Spleen (tissue), 11 donors: ENCODE measurements at regions not wholly inside any gene's neighbourhood (a gene's known extent, or its start where the extent isn't known, plus 50 kb on each side); places are given as distances from the start of the nearest gene placed in this dataset.

Source experiments
- DNase-seq: peaks from one replicate; pipeline ENCODE4 v3.0.0-alpha.2; 2020
- H3K27ac ChIP-seq, 8 donors: fragments of 200-600 bp; sonication (generic) in 7 of 8; 1 replicate in 4 of 8; 2 replicates in 4 of 8; pipeline versions ENCODE4 v1.5.0 to v1.8.0; 2016 to 2021; ENCODE audit warnings: inconsistent platforms in 4 of 8, mild to moderate bottlenecking in 4 of 8, moderate library complexity in 1 of 8
- H3K27me3 ChIP-seq, 7 donors: fragments of 200-600 bp; sonication (generic) in 6 of 7; replicated peaks in 1 of 7; 1 replicate in 4 of 7; 2 replicates in 3 of 7; pipeline versions ENCODE4 v1.5.0 to v1.8.0; 2016 to 2021; ENCODE audit warnings: inconsistent platforms in 3 of 7, mild to moderate bottlenecking in 1 of 7
- H3K36me3 ChIP-seq, 6 donors: fragments of 200-600 bp; sonication (generic) in 5 of 6; 1 replicate in 4 of 6; 2 replicates in 2 of 6; pipeline versions ENCODE4 v1.5.0 to v1.8.0; 2016 to 2021; ENCODE audit warnings: inconsistent platforms in 2 of 6
- H3K4me1 ChIP-seq, 6 donors: fragments of 200-600 bp; sonication (generic) in 5 of 6; 1 replicate in 3 of 6; 2 replicates in 3 of 6; pipeline versions ENCODE4 v1.5.0 to v1.8.0; 2016 to 2021; ENCODE audit warnings: inconsistent platforms in 3 of 6
- H3K4me3 ChIP-seq, 8 donors: fragments of 200-600 bp; sonication (generic) in 7 of 8; 1 replicate in 4 of 8; 2 replicates in 4 of 8; pipeline versions ENCODE4 v1.5.0 to v1.8.0; 2016 to 2021; ENCODE audit warnings: inconsistent platforms in 4 of 8, mild to moderate bottlenecking in 4 of 8, moderate library complexity in 2 of 8
- H3K9me3 ChIP-seq, 8 donors: fragments of 200-600 bp; sonication (generic) in 7 of 8; 1 replicate in 4 of 8; 2 replicates in 4 of 8; pipeline versions ENCODE4 v1.5.0 to v1.8.0; 2016 to 2021; ENCODE audit warnings: inconsistent platforms in 4 of 8
- CTCF ChIP-seq, 11 experiments: fragments of 200-600 bp in 7 of 11; fragments of 450-650 bp in 4 of 11; sonication (generic) in 4 of 11; IDR thresholded peaks in 8 of 11; conservative IDR thresholded peaks in 3 of 11; 1 replicate in 7 of 11; 2 replicates in 4 of 11; pipeline versions ENCODE4 v1.4.0 to v1.8.0; 2016 to 2021; ENCODE audit warnings: antibody characterized with exemption in 11 of 11, inconsistent platforms in 4 of 11, mild to moderate bottlenecking in 1 of 11
- POLR2A ChIP-seq, 3 donors: fragments of 450-650 bp; IDR thresholded peaks; one replicate each; pipeline ENCODE4 v1.5.1; 2017; ENCODE audit warnings: antibody characterized with exemption in 3 of 3, mild to moderate bottlenecking in 1 of 3
- POLR2AphosphoS5 ChIP-seq, 3 donors: sonication (generic); formaldehyde crosslinking; IDR thresholded peaks; one replicate each; pipeline ENCODE4 v1.5.1; 2017; ENCODE audit warnings: antibody characterized with exemption in 3 of 3
- WGBS, 5 donors: extraction: QIAGEN DNeasy Blood & Tissue Kit in 3 of 5; methylation state at CpG; one replicate each; pipeline versions ENCODE4 v1.1.5 to v1.1.7; 2013 to 2018; 5-methylcytosine and 5-hydroxymethylcytosine counted together
- intact Hi-C: fragments of 100-400 bp; cut with DNase I; formaldehyde crosslinking; loops from one replicate; pipeline ENCODE4 v1.15.0; 2023; ENCODE audit warnings: low total_unique reads
- donor health status: healthy with polysubstance abuse.
- donor health status: DM: no; HTN: no; CAD: no; lungs with moderate emphysema.
- donor health status: DM: no; HTN: no; CAD: no.
- donor health status: Bipolar disorder and iron deficiency.
- donor health status: healthy.
- donor health status: DM: no; HTN: no; CAD: no.
- donor health status: DM: yes; HTN: yes; CAD: no.

GRCh38 chr19:29367791-29368222 lies 154.9 kb upstream of the UQCRFS1 start:
- Histone ChIP-seq H3K4me1 (no peaks in the 10 kb centered on the region), H3K9me3 (peaks cover 0 to 4% (median 0%) of the 10 kb centered on the region in 8 donors), H3K27me3 (peaks cover 0 to 33% (median 0%) of the 10 kb centered on the region in 7 donors), H3K27ac (no peak overlapping the region), H3K4me3 (no peak overlapping the region), H3K36me3 (no peaks in the 10 kb centered on the region)
- intact Hi-C loops, result no loop called here
- no peak for DNase-seq
- WGBS, 5 donors, result 10 to 21% (median 21%) methylated on average over 7 of the region's 7 CpGs
- TF ChIP-seq POLR2AphosphoS5 (IDR thresholded peaks at IDR 0.05), result no peak
- TF ChIP-seq POLR2A (IDR thresholded peaks at IDR 0.05), result no peak
- no peak for TF ChIP-seq CTCF (IDR thresholded peaks at IDR 0.05 in 8 of 11, conservative IDR thresholded peaks at IDR 0.05 in 3 of 11)

DNA sequence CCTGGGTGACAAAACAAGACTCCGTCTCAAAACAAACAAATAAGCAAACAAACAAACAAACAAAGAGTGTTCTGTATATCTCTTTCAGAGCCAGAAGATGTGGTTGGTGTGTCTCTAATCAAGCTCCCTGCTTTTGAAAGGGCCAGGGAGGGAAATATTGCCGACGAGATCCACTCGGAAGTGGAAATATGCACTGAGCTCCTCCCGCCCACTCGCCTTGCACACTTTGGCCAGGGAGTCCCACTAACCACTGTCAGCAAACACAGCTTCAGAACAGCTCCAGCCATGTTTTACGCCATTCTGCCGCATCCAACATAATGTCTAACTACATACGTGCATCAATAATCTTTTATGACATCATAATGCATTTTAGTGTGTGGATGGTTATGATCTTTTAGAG lies 155.5 kb upstream of the VSTM2B start:
- H3K9me3 ChIP-seq, result peaks cover 0 to 4% (median 0%) of the 10 kb centered on the region in 8 donors
- peaks cover 0 to 37% (median 0%) of the 10 kb centered on the region in 7 donors for H3K27me3 ChIP-seq
- H3K4me1 ChIP-seq, result no peaks in the 10 kb centered on the region
- DNase-seq, result no peak
- intact Hi-C loops, result no loop called here
- no peak overlapping the region for H3K27ac ChIP-seq
- 83 to 93% (median 88%) methylated on average over 9 of the region's 9 CpGs for WGBS, 5 donors
- H3K4me3 ChIP-seq, result no peak overlapping the region
- TF ChIP-seq CTCF (IDR thresholded peaks at IDR 0.05 in 8 of 11, conservative IDR thresholded peaks at IDR 0.05 in 3 of 11), result no peak
- no peak for TF ChIP-seq POLR2A (IDR thresholded peaks at IDR 0.05)
- TF ChIP-seq POLR2AphosphoS5 (IDR thresholded peaks at IDR 0.05), result no peak
- no peaks in the 10 kb centered on the region for H3K36me3 ChIP-seq

DNA sequence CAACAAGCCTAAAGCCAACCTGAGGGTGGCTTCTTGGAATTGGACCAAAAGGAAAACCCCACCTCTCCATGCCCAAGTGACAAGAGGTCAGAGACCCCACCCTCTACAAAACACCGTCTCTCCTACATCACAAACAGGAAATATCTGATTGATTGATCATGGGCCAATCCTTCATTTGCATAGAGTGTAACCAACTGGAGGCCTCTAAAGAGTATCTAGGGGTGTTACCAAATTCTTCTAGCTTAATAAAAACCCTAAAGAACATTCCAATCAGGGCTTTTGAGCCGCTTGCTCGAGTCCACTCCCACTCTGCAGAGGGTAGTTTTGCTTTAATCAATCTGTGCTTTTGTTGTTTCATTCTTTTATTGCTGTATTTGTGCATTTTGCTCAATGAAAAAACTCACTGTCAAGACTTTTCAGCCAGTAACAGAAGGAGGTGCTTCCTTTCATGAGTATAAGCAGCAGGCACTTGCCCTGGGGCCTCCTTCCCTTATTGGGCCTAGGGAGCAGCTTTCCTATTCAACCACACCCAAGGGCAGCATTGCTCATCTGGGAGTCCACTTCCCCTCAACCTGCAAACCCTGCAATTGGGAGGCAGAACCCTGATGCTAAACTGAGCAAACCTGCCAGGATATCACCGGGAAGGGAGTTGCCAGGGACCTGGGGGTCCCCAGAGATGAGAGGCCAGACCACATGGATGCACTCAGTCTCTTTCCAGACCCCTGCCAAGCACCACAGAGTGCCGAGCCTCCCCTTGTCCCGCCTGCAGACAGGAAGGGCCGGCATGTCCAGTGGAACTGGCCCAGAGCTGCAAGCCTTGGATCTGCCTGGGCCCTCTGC lies 154.3 kb upstream of the VSTM2B start:
- H3K4me1 ChIP-seq, result no peaks in the 10 kb centered on the region
- peaks cover 0 to 37% (median 0%) of the 10 kb centered on the region in 7 donors for H3K27me3 ChIP-seq
- TF ChIP-seq POLR2AphosphoS5 (IDR thresholded peaks at IDR 0.05), result no peak
- no peak for TF ChIP-seq CTCF (IDR thresholded peaks at IDR 0.05 in 8 of 11, conservative IDR thresholded peaks at IDR 0.05 in 3 of 11)
- TF ChIP-seq POLR2A (IDR thresholded peaks at IDR 0.05), result no peak
- H3K4me3 ChIP-seq, result no peak overlapping the region
- H3K36me3 ChIP-seq, result no peaks in the 10 kb centered on the region
- H3K27ac ChIP-seq, result no peak overlapping the region
- DNase-seq, result peak; percentile 41
- peaks cover 0 to 4% (median 0%) of the 10 kb centered on the region in 8 donors for H3K9me3 ChIP-seq
- 49 to 75% (median 57%) methylated on average over 7 of the region's 7 CpGs for WGBS, 5 donors
- intact Hi-C loops, result no loop called here

GRCh38 chr19:29372091-29372415 lies 153.7 kb upstream of the VSTM2B start:
- Histone ChIP-seq H3K27ac (no peak overlapping the region), H3K36me3 (no peaks in the 10 kb centered on the region), H3K4me1 (no peaks in the 10 kb centered on the region), H3K4me3 (no peak overlapping the region), H3K9me3 (peaks cover 0 to 4% (median 0%) of the 10 kb centered on the region in 8 donors), H3K27me3 (peaks cover 0 to 31% (median 0%) of the 10 kb centered on the region in 7 donors)
- DNase-seq, result no peak
- TF ChIP-seq POLR2A (IDR thresholded peaks at IDR 0.05) (no peak), POLR2AphosphoS5 (IDR thresholded peaks at IDR 0.05) (no peak), CTCF (IDR thresholded peaks at IDR 0.05 in 8 of 11, conservative IDR thresholded peaks at IDR 0.05 in 3 of 11) (no peak)
- intact Hi-C loops, result no loop called here
- WGBS, 5 donors, result 57 to 73% (median 63%) methylated on average over 5 of the region's 5 CpGs
